Fibroblast of skin of left quadriceps (primary cell): ENCODE measurements at regions not wholly inside any gene's neighbourhood (a gene's known extent, or its start where the extent isn't known, plus 50 kb on each side); places are given as distances from the start of the nearest gene placed in this dataset.
"Not testable (repeated sequence)": the region's sequence is repeated elsewhere in the genome, so short reads cannot be mapped to it uniquely, and the experiment has no call there.

Experiments used
- DNase-seq, 2 experiments: peaks; one replicate each; pipeline ENCODE4 v3.0.0-alpha.2; 2013; ENCODE audit warnings: low read depth in 2 of 2

- DNase-seq, result no peak
Observed at GRCh38 chr1:60560701-60561100, 487.1 kb upstream of the C1orf87 start.

DNA sequence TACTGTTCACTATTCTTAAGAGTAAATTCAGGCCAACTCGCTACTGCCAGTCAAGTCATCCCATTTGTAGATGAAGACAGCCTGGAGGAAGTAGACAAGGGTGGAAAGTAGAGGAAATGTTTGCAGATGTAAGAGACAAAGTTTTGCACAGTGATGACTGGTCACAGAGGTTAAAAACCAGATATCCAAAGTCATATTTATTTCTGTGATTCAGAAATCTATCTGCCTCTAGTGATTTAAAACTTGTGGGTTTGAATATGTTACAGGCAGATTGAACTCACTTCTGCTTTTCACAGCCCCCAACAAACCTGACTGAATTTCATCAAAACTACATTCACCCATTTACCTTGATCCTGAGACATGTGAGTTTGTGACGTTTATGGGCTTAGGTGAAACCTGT is 484.7 kb upstream of the C1orf87 start:
- no peak for DNase-seq

GRCh38 chr1:60553730-60554129 is 480.2 kb upstream of the C1orf87 start:
- DNase-seq, result no peak

GRCh38 chr1:60547821-60548220 is 474.3 kb upstream of the C1orf87 start:
- no peak for DNase-seq

- DNase-seq, result no peak
Observed at GRCh38 chr1:60541831-60542532, 468.4 kb upstream of the C1orf87 start.

DNA sequence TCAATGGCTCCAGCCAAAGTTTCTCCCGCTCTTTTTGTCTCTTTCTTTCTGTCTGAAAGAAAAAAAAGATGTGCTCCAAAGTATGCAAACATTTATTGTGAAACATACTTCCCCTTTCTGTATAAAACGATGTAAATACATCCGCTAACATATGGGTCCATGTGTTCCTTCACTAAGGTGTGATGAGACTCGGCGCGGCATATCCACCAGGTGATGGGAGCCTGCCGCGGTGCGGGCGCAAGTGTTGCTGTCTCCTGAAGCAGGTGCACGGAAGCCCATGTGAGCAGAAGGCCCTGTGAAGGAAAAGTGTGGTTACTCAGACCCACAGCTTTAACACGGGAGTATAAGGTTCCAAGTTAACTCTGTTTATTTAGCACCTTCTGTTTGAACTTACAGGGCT is 466.6 kb upstream of the C1orf87 start:
- no peak for DNase-seq

DNA sequence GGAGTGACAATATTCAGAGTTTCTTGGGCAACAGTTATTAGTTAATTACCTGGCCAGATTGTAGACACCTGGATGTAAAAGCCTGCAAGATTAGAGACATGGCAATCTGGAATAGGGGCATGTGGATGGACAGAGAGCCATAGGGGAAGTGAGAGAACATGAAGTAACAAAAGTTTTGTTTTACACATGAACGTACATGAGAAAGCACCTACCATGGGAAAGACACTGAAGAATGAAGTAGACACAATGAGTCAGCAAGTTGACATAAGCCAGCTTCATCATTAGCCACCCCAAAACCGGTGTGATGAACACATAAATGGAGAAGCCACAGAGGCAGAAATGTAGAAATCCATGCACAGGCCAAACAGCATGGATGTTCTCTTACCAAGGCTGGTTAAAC is 462.1 kb upstream of the C1orf87 start:
- no peak for DNase-seq

DNA sequence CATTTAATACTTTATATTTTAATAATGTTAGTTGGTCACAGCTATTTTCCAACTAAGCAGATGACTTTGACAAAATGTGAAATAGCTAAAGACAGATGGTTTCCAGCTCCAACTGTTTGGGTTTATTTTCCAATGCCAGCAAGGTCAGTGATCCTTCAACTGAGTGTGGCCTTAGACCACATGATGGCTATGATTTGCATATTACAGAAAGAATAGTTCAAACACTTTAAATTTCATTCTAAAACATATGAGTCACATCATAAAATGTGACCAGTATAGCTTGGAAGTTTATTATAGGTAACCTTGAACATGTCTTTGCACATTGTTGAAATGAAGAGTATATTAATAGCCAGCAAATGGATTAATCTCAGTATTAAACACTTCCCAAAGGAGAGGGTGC is 454.0 kb upstream of the C1orf87 start:
- DNase-seq, result no peak

- DNase-seq, result no peak
Observed at GRCh38 chr1:60516996-60517395, 443.4 kb upstream of the C1orf87 start.

GRCh38 chr1:60510162-60510561 is 436.6 kb upstream of the C1orf87 start:
- no peak for DNase-seq

DNA sequence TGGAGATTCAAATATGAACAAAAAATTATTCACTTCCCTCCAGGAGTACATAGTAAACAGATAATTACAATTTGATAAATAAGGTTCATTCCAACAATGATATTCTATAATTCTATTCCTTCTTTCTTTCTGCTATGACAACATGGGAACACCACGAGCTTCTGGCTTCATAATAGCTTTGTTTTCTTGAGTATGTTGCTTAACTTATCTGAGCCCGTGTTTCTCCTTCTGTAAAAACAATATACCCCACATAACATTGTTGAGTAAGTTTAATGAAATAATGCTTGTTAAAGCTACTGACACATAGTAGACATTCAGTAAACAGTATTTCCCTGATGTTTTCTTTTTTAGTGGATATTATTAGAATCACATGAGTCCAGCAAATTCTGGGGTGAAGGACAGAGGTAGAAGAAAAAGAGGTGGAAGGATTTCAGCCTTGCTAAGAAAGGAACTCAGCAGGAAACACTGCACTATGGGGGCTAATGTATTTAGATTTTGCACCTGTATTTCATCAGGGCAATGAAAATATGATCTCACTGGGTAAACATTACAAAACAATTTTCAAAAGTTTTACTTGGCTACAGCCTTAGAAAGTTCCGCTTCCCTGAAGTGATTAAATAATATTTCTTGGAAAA is 430.8 kb upstream of the C1orf87 start:
- DNase-seq, result no peak

DNA sequence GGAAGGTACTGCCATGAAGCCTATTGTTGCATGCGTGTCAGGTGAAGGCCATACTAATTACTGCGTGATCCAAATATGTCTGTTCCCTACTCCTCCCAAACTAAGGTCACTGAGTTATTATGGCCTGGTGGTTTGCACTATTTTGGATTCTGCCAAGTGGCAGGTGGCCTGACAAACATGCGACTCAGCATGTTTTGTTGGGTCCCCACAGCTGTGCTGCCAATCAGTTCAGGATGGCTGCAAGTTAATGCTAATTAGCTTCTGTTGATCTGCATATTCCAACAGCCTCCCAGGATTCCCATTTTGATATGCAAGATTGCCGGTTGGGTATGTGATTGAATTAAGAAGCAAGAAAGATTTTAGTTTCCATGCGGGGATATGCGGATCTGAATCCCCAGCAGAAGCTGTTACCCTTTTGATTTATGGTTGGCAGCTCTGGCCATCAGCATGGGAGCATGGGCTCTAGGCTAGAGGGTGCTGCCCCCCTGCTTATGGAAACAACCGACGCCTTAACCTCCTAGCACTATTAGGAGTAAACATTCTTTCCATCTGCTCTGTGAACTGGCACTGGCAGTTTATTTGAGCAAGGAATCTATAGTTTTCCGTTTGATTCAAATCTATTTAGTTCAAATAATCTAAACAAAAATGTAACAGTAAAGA is 429.8 kb upstream of the C1orf87 start:
- no peak for DNase-seq

GRCh38 chr1:60502506-60502905 is 428.9 kb upstream of the C1orf87 start:
- DNase-seq, result no peak

DNA sequence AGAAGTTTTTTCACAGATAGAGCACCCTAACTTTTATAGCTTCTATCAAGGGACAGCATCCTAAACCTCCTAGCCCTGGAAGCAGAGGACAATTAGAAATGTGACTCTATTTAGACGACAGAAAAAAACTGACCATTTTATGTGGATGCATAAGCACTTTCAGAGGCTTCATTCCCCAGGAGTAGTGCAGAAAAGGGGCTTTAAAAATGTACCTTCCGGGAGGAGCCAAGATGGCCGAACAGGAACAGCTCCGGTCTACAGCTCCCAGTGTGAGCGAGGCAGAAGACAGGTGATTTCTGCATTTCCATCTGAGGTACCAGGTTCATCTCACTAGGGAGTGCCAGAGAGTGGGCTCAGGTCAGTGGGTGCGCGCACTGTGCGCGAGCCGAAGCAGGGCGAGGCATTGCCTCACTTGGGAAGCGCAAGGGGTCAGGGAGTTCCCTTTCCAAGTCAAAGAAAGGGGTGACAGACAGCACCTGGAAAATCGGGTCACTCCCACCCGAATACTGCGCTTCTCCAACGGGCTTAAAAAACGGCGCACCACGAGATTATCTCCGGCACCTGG is 416.4 kb upstream of the C1orf87 start:
- not testable (repeated sequence) for DNase-seq

GRCh38 chr1:60488847-60489246 is 415.3 kb upstream of the C1orf87 start:
- DNase-seq, result no peak

DNA sequence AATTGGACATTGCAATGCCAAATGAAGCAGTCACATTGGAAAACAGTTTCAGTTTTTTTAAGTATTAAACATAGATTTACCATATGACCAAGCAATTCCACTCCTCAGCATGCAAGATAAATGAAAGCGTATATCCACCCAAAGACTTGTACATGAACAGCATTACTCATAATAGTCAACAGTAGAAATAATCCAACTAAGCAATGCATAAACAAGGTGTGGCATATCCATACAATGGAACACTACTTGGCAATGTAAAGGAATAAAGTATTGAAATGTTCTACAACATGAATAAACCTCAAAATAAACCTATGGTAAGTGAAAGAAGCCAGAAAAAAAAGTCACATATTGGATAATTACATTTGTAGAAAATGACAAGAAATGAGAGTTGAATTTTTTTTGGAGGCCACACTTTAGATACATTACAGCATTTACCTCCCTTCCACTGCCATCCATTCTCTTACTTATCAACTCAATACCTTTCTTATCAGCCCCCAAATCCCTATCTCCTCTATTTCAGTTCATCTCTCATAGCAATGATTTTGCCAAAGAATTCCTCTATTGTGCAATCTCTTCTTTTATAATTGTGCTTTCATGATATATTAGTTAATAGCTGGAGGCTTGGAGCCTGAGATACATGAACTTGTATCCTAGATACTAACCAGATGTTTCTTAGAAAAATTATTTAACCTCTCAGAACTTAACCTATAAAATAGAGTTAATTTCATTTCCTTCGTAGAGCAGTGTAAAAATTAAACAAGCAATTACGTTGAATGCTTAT is 414.2 kb upstream of the C1orf87 start:
- no peak for DNase-seq

DNA sequence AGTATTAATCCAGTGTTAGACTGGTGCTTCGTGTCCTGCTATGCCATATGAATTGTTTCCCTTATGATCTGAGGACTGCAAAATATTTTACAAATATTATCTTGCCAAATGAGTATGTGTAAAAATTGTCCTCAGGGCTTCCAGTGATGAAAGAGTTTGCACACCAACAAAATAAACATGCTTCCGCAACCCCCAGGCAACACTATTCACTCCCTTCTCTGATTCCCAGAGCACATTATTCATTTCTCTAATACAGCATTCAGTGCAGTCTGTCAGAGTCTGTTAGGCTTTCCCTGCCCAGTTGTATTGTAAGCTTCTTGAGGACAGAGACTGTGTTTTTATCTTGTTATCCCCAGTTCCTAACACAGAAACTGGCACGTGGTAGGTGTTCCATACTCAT is 409.9 kb upstream of the C1orf87 start:
- no peak for DNase-seq

GRCh38 chr1:60470246-60470645 is 396.7 kb upstream of the C1orf87 start:
- no peak for DNase-seq

GRCh38 chr1:60463786-60464185 is 390.2 kb upstream of the C1orf87 start:
- DNase-seq, result no peak

DNA sequence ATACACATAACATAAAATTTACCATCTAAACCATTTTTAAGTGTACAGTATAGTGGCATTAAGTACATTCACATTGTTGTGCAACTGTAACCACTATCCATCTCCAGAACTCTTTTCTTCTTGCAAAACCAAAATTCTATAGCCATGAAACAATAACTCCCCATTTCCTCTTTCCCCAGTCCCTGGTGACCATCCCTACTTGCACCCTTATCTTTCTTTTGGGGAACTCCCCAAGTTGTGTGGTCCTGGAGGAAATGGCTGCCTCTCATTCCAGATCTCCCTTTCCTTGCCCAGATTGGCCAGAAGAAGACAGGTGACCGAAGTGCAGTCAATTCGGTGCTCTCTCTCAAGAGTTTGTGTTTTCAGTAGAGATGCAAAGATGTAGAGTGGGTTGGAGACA is 389.6 kb upstream of the C1orf87 start:
- no peak for DNase-seq

DNA sequence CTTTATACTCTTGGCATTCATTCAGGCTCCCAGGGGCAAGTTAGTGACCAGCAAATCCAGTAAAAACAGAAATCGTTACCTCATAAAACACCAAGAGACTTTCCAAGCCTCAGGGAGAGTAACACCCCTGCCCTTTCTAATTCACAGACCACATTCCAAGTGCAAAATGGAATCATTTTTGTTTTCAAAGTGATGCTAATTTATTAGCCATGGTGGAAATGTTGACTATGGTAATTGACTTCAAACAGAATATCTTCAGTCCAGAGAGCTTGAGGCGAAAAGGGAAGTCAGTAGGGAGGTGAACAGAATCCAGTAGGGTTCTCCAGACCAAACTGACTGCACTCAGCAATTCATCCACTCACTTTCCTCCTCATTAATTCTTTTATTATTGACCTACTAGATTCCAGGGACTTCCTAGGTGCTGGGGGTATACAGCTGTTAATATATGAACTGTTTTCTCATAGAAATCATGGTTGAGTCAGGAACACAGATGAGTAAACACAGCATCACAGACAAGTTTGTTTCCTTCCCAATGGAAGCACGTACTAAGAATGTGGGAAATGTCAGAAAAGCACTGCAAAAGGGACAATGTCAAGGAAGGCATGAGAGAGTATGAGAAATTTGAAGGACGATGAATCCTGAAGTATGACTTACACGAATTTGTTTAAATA is 388.5 kb upstream of the C1orf87 start:
- no peak for DNase-seq

GRCh38 chr1:60458111-60458510 is 384.5 kb upstream of the C1orf87 start:
- DNase-seq, result no peak
